ENCODE measurements at regions not wholly inside any gene's neighbourhood (a gene's known extent, or its start where the extent isn't known, plus 50 kb on each side); places are given as distances from the start of the nearest gene placed in this dataset.

- TF ChIP-seq CTCF (conservative IDR thresholded peaks at IDR 0.05 in 1 of 2, IDR thresholded peaks at IDR 0.05 in 1 of 2; ENCODE audit: low read depth in 1 of 2, low read length in 2 of 2) (no peak), EZH2 (IDR thresholded peaks at IDR 0.05; ENCODE audit: low read length, missing control alignments) (no peak)
Measured at GRCh38 chr5:152171888-152172287, 233.2 kb downstream of the NMUR2 start.

Data from fibroblast of lung (primary cell).